HEK293 (cell line): ENCODE measurements at regions not wholly inside any gene's neighbourhood (a gene's known extent, or its start where the extent isn't known, plus 50 kb on each side); places are given as distances from the start of the nearest gene placed in this dataset.

Experiments
- CTCF ChIA-PET: fragments of 350-600 bp; formaldehyde crosslinking; extraction: SDS; loops from one replicate; lab custom pipeline; 2021; ENCODE audit warnings: antibody characterized with exemption; lab: Yijun Ruan, JAX
- POLR2A ChIA-PET: fragments of 300-600 bp; formaldehyde crosslinking; extraction: SDS; loops from one replicate; lab custom pipeline; 2020; ENCODE audit warnings: antibody characterized with exemption, inconsistent platforms; lab: Yijun Ruan, JAX
- H3K27ac ChIP-seq: fragments of 200-500 bp; sonication (Bioruptor generic); 2 replicates; pipeline ENCODE4 v1.5.1; 2014; ENCODE audit warnings: low read depth, low read length, control low read depth, inconsistent platforms; ENCODE audit errors: extremely low read depth
- H3K36me3 ChIP-seq, 2 experiments: fragments of 200-500 bp in 1 of 2; sonication (Bioruptor generic) in 1 of 2; 1 replicate in 1 of 2; 2 replicates in 1 of 2; pipeline ENCODE4 v1.5.1; 2014 to 2017; ENCODE audit warnings: inconsistent platforms in 2 of 2, low read length in 2 of 2; ENCODE audit not compliant: control insufficient read depth in 2 of 2, insufficient read depth in 1 of 2
- H3K4me1 ChIP-seq: fragments of 200-500 bp; sonication (Bioruptor generic); 2 replicates; pipeline ENCODE4 v1.5.1; 2014; ENCODE audit warnings: mild to moderate bottlenecking, low read length, inconsistent platforms; ENCODE audit not compliant: control insufficient read depth, insufficient read depth
- H3K4me3 ChIP-seq: 2 replicates; pipeline ENCODE4 v1.5.1; 2011; ENCODE audit warnings: low read depth, mild to moderate bottlenecking, control low read depth, low read length, moderate library complexity
- H3K9me3 ChIP-seq: fragments of 200-500 bp; sonication (Bioruptor generic); 2 replicates; pipeline ENCODE4 v1.5.1; 2014; ENCODE audit warnings: low read depth, low read length, inconsistent platforms; ENCODE audit not compliant: control insufficient read depth, insufficient read depth
- EGR2 ChIP-seq: fragments of 450-650 bp; formaldehyde crosslinking; IDR thresholded peaks from 2 replicates; pipeline ENCODE4 v1.5.1; 2016; ENCODE audit warnings: low read depth, missing biosample characterization, missing genetic modification characterization
- GLI4 ChIP-seq: fragments of 450-650 bp; formaldehyde crosslinking; IDR thresholded peaks from 2 replicates; pipeline ENCODE4 v1.5.1; 2016; ENCODE audit warnings: missing biosample characterization, missing genetic modification characterization
- RBAK ChIP-seq: fragments of 450-650 bp; formaldehyde crosslinking; IDR thresholded peaks from 2 replicates; pipeline ENCODE4 v1.5.1; 2016; ENCODE audit warnings: missing biosample characterization, missing genetic modification characterization
- ZBTB1 ChIP-seq: fragments of 450-650 bp; formaldehyde crosslinking; IDR thresholded peaks from 2 replicates; pipeline ENCODE4 v1.5.1; 2016; ENCODE audit warnings: missing biosample characterization, missing genetic modification characterization
- ZBTB49 ChIP-seq: fragments of 450-650 bp; formaldehyde crosslinking; IDR thresholded peaks from 2 replicates; pipeline ENCODE4 v1.5.1; 2016; ENCODE audit warnings: missing biosample characterization, missing genetic modification characterization, low read depth
- ZNF280D ChIP-seq: fragments of 450-650 bp; formaldehyde crosslinking; IDR thresholded peaks from 2 replicates; pipeline ENCODE4 v1.5.1; 2016; ENCODE audit warnings: missing biosample characterization, missing genetic modification characterization
- ZNF449 ChIP-seq: fragments of 450-650 bp; formaldehyde crosslinking; IDR thresholded peaks from 2 replicates; pipeline ENCODE4 v1.5.1; 2017; ENCODE audit warnings: missing biosample characterization, mild to moderate bottlenecking, missing genetic modification characterization, moderate library complexity
- ZNF488 ChIP-seq: fragments of 450-650 bp; formaldehyde crosslinking; IDR thresholded peaks from 2 replicates; pipeline ENCODE4 v1.5.1; 2016; ENCODE audit warnings: missing biosample characterization, missing genetic modification characterization
- ZNF548 ChIP-seq: fragments of 450-650 bp; formaldehyde crosslinking; IDR thresholded peaks from 2 replicates; pipeline ENCODE4 v1.5.1; 2016; ENCODE audit warnings: missing biosample characterization, missing genetic modification characterization
- ZNF629 ChIP-seq: fragments of 450-650 bp; formaldehyde crosslinking; IDR thresholded peaks from 2 replicates; pipeline ENCODE4 v1.5.1; 2017; ENCODE audit warnings: missing biosample characterization, missing genetic modification characterization
- ZNF645 ChIP-seq: fragments of 450-650 bp; formaldehyde crosslinking; IDR thresholded peaks from 2 replicates; pipeline ENCODE4; 2016; ENCODE audit warnings: missing biosample characterization, missing genetic modification characterization
- ZNF654 ChIP-seq: fragments of 450-650 bp; formaldehyde crosslinking; IDR thresholded peaks from 2 replicates; pipeline ENCODE4 v1.5.1; 2016; ENCODE audit warnings: low read depth, missing biosample characterization, missing genetic modification characterization
- ZNF664 ChIP-seq: fragments of 450-650 bp; formaldehyde crosslinking; IDR thresholded peaks from 2 replicates; pipeline ENCODE4 v1.5.1; 2016; ENCODE audit warnings: missing biosample characterization, missing genetic modification characterization
- ZNF677 ChIP-seq: fragments of 450-650 bp; IDR thresholded peaks from 2 replicates; pipeline ENCODE4 v1.5.0; 2018; ENCODE audit warnings: missing biosample characterization, mild to moderate bottlenecking, missing genetic modification characterization, moderate library complexity
- ZSCAN23 ChIP-seq: fragments of 450-650 bp; formaldehyde crosslinking; IDR thresholded peaks from 2 replicates; pipeline ENCODE4 v1.5.1; 2016; ENCODE audit warnings: missing biosample characterization, missing genetic modification characterization
- TF ChIP-seq, protein P1 (sequence below): IDR thresholded peaks from 2 replicates; pipeline ENCODE4 v1.6.1; 2011; ENCODE audit warnings: mild to moderate bottlenecking, low read depth, low read length, borderline replicate concordance
- TF ChIP-seq, protein P2 (sequence below): fragments of 450-650 bp; formaldehyde crosslinking; IDR thresholded peaks from 2 replicates; pipeline ENCODE4 v1.5.1; 2016; ENCODE audit warnings: missing biosample characterization, missing genetic modification characterization, low read depth
- TF ChIP-seq, protein P3 (sequence below): fragments of 450-650 bp; formaldehyde crosslinking; IDR thresholded peaks from 2 replicates; pipeline ENCODE4 v1.5.1; 2016; ENCODE audit warnings: missing biosample characterization, missing genetic modification characterization

- no peak for TF ChIP-seq EGR2 (tag by site-specific recombination)
- no peak for TF ChIP-seq ZBTB49 (tag by site-specific recombination)
- TF ChIP-seq RBAK (tag by site-specific recombination): no peak
- no peak for TF ChIP-seq ZNF488 (tag by site-specific recombination)
These were observed 52.2 kb upstream of the SOD3 start (continued) for GRCh38 chr4:24743206-24743605.

GRCh38 chr4:24743927-24744326 lies 51.4 kb upstream of the SOD3 start:
- Histone ChIP-seq H3K36me3 (no peaks in the 10 kb centered on the region), H3K4me1 (no peaks in the 10 kb centered on the region), H3K27ac (no peak overlapping the region), H3K4me3 (no peak overlapping the region), H3K9me3 (no peaks in the 10 kb centered on the region)
- POLR2A ChIA-PET: no interaction called here
- CTCF ChIA-PET: no interaction called here
- TF ChIP-seq ZNF664 (tag by site-specific recombination) (no peak), ZNF629 (tag by site-specific recombination) (no peak), GLI4 (no peak), ZNF548 (tag by site-specific recombination) (no peak), ZNF645 (tag by site-specific recombination) (no peak), ZNF654 (tag by site-specific recombination) (no peak), ZNF677 (no peak), ZNF280D (tag by site-specific recombination) (no peak), ZSCAN23 (tag by site-specific recombination) (no peak), ZNF449 (tag by site-specific recombination) (no peak), ZBTB1 (no peak)
- TF ChIP-seq, protein P1, sequence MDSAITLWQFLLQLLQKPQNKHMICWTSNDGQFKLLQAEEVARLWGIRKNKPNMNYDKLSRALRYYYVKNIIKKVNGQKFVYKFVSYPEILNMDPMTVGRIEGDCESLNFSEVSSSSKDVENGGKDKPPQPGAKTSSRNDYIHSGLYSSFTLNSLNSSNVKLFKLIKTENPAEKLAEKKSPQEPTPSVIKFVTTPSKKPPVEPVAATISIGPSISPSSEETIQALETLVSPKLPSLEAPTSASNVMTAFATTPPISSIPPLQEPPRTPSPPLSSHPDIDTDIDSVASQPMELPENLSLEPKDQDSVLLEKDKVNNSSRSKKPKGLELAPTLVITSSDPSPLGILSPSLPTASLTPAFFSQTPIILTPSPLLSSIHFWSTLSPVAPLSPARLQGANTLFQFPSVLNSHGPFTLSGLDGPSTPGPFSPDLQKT: no peak
- TF ChIP-seq, protein P2, sequence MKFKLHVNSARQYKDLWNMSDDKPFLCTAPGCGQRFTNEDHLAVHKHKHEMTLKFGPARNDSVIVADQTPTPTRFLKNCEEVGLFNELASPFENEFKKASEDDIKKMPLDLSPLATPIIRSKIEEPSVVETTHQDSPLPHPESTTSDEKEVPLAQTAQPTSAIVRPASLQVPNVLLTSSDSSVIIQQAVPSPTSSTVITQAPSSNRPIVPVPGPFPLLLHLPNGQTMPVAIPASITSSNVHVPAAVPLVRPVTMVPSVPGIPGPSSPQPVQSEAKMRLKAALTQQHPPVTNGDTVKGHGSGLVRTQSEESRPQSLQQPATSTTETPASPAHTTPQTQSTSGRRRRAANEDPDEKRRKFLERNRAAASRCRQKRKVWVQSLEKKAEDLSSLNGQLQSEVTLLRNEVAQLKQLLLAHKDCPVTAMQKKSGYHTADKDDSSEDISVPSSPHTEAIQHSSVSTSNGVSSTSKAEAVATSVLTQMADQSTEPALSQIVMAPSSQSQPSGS (tag by site-specific recombination): no peak
- TF ChIP-seq, protein P3, sequence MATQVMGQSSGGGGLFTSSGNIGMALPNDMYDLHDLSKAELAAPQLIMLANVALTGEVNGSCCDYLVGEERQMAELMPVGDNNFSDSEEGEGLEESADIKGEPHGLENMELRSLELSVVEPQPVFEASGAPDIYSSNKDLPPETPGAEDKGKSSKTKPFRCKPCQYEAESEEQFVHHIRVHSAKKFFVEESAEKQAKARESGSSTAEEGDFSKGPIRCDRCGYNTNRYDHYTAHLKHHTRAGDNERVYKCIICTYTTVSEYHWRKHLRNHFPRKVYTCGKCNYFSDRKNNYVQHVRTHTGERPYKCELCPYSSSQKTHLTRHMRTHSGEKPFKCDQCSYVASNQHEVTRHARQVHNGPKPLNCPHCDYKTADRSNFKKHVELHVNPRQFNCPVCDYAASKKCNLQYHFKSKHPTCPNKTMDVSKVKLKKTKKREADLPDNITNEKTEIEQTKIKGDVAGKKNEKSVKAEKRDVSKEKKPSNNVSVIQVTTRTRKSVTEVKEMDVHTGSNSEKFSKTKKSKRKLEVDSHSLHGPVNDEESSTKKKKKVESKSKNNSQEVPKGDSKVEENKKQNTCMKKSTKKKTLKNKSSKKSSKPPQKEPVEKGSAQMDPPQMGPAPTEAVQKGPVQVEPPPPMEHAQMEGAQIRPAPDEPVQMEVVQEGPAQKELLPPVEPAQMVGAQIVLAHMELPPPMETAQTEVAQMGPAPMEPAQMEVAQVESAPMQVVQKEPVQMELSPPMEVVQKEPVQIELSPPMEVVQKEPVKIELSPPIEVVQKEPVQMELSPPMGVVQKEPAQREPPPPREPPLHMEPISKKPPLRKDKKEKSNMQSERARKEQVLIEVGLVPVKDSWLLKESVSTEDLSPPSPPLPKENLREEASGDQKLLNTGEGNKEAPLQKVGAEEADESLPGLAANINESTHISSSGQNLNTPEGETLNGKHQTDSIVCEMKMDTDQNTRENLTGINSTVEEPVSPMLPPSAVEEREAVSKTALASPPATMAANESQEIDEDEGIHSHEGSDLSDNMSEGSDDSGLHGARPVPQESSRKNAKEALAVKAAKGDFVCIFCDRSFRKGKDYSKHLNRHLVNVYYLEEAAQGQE (tag by site-specific recombination): no peak
